ENCODE measurements at regions not wholly inside any gene's neighbourhood (a gene's known extent, or its start where the extent isn't known, plus 50 kb on each side); places are given as distances from the start of the nearest gene placed in this dataset.
A peak's percentile ranks its signal among the peaks of the same experiment; 100 is the strongest.
"Not testable (repeated sequence)": the region's sequence is repeated elsewhere in the genome, so short reads cannot be mapped to it uniquely, and the experiment has no call there.

GRCh38 chr13:28582225-28582891 is 76.6 kb upstream of the POMP start:
- H3K27me3 Mint-ChIP-seq, result peaks cover 38% of the 10 kb centered on the region
- H3K36me3 Mint-ChIP-seq, result no peaks in the 10 kb centered on the region
- no peak overlapping the region for H3K27ac Mint-ChIP-seq
- H3K4me1 Mint-ChIP-seq, result peaks cover 18% of the 10 kb centered on the region
- no peak overlapping the region for H3K4me3 Mint-ChIP-seq
- ATAC-seq, result no peak
- no peaks in the 10 kb centered on the region for H3K9me3 Mint-ChIP-seq

GRCh38 chr13:28581451-28581850 is 77.5 kb upstream of the POMP start:
- peaks cover 18% of the 10 kb centered on the region for H3K4me1 Mint-ChIP-seq
- no peaks in the 10 kb centered on the region for H3K36me3 Mint-ChIP-seq
- no peak overlapping the region for H3K4me3 Mint-ChIP-seq
- ATAC-seq, result no peak
- no peaks in the 10 kb centered on the region for H3K9me3 Mint-ChIP-seq
- H3K27me3 Mint-ChIP-seq, result peaks cover 47% of the 10 kb centered on the region
- no peak overlapping the region for H3K27ac Mint-ChIP-seq

- Mint-ChIP-seq H3K27ac (no peak overlapping the region), H3K27me3 (peaks cover 61% of the 10 kb centered on the region), H3K4me3 (no peak overlapping the region), H3K9me3 (no peaks in the 10 kb centered on the region), H3K4me1 (peaks cover 21% of the 10 kb centered on the region), H3K36me3 (no peaks in the 10 kb centered on the region)
- ATAC-seq, result no peak
These were observed 79.2 kb upstream of the POMP start for GRCh38 chr13:28579736-28580135.

- no peaks in the 10 kb centered on the region for H3K9me3 Mint-ChIP-seq
These were observed 79.6 kb upstream of the POMP start for GRCh38 chr13:28579322-28579721.

GRCh38 chr13:28576067-28576466 is 81.1 kb upstream of the FLT1 start:
- peaks cover 3% of the 10 kb centered on the region for H3K9me3 Mint-ChIP-seq
- H3K4me1 Mint-ChIP-seq, result peaks cover 12% of the 10 kb centered on the region
- H3K36me3 Mint-ChIP-seq, result no peaks in the 10 kb centered on the region
- H3K27me3 Mint-ChIP-seq, result peaks cover 45% of the 10 kb centered on the region
- H3K4me3 Mint-ChIP-seq, result no peak overlapping the region
- no peak for ATAC-seq
- no peak overlapping the region for H3K27ac Mint-ChIP-seq

More at GRCh38 chr13:28579322-28579721, 79.6 kb upstream of the POMP start:
- Mint-ChIP-seq H3K27me3 (peaks cover 63% of the 10 kb centered on the region), H3K36me3 (no peaks in the 10 kb centered on the region), H3K27ac (no peak overlapping the region), H3K4me1 (peaks cover 25% of the 10 kb centered on the region), H3K4me3 (no peak overlapping the region)
- ATAC-seq, result no peak

GRCh38 chr13:28575200-28575599 is 80.3 kb upstream of the FLT1 start:
- Mint-ChIP-seq H3K9me3 (peaks cover 3% of the 10 kb centered on the region), H3K27me3 (peaks cover 45% of the 10 kb centered on the region), H3K4me1 (peaks cover 12% of the 10 kb centered on the region), H3K36me3 (no peaks in the 10 kb centered on the region), H3K27ac (no peak overlapping the region), H3K4me3 (no peak overlapping the region)
- ATAC-seq, result no peak

- ATAC-seq, result no peak
- H3K9me3 Mint-ChIP-seq, result peaks cover 3% of the 10 kb centered on the region
- H3K4me3 Mint-ChIP-seq, result no peak overlapping the region
- no peaks in the 10 kb centered on the region for H3K36me3 Mint-ChIP-seq
- peaks cover 12% of the 10 kb centered on the region for H3K4me1 Mint-ChIP-seq
- no peak overlapping the region for H3K27ac Mint-ChIP-seq
- H3K27me3 Mint-ChIP-seq, result peaks cover 41% of the 10 kb centered on the region
These were observed 79.8 kb upstream of the FLT1 start for GRCh38 chr13:28574617-28575142.

- Mint-ChIP-seq H3K4me3 (no peak overlapping the region), H3K27me3 (peaks cover 43% of the 10 kb centered on the region), H3K36me3 (no peaks in the 10 kb centered on the region), H3K9me3 (peaks cover 3% of the 10 kb centered on the region), H3K4me1 (peaks cover 12% of the 10 kb centered on the region), H3K27ac (no peak overlapping the region)
- ATAC-seq, result no peak
These were observed 78.9 kb upstream of the FLT1 start for GRCh38 chr13:28573595-28574373.

- no peak for ATAC-seq
These were observed 77.9 kb upstream of the FLT1 start for GRCh38 chr13:28572871-28573270.

GRCh38 chr13:28570356-28570755 is 75.4 kb upstream of the FLT1 start:
- not testable (repeated sequence) for H3K9me3 Mint-ChIP-seq, H3K27ac Mint-ChIP-seq, H3K4me3 Mint-ChIP-seq, H3K36me3 Mint-ChIP-seq, ATAC-seq
- peaks cover 12% of the 10 kb centered on the region for H3K4me1 Mint-ChIP-seq
- H3K27me3 Mint-ChIP-seq, result peaks cover 18% of the 10 kb centered on the region

More at GRCh38 chr13:28572871-28573270, 77.9 kb upstream of the FLT1 start:
- no peak overlapping the region for H3K27ac Mint-ChIP-seq
- H3K4me1 Mint-ChIP-seq, result peaks cover 12% of the 10 kb centered on the region
- peaks cover 3% of the 10 kb centered on the region for H3K9me3 Mint-ChIP-seq
- H3K4me3 Mint-ChIP-seq, result no peak overlapping the region
- H3K27me3 Mint-ChIP-seq, result peaks cover 40% of the 10 kb centered on the region
- H3K36me3 Mint-ChIP-seq, result no peaks in the 10 kb centered on the region

GRCh38 chr13:28569886-28570285 is 75.0 kb upstream of the FLT1 start:
- Mint-ChIP-seq H3K27ac (no peak overlapping the region), H3K4me3 (no peak overlapping the region), H3K9me3 (peaks cover 3% of the 10 kb centered on the region), H3K36me3 (no peaks in the 10 kb centered on the region), H3K4me1 (peaks cover 7% of the 10 kb centered on the region), H3K27me3 (peaks cover 13% of the 10 kb centered on the region)
- ATAC-seq, result no peak

- Mint-ChIP-seq H3K9me3 (no peaks in the 10 kb centered on the region), H3K4me3 (no peak overlapping the region), H3K27ac (no peak overlapping the region), H3K27me3 (peaks cover 9% of the 10 kb centered on the region), H3K4me1 (no peaks in the 10 kb centered on the region), H3K36me3 (no peaks in the 10 kb centered on the region)
- ATAC-seq, result peak; percentile 17
These were observed 73.4 kb upstream of the FLT1 start for GRCh38 chr13:28568286-28568685.

- H3K9me3 Mint-ChIP-seq, result no peaks in the 10 kb centered on the region
- no peaks in the 10 kb centered on the region for H3K4me1 Mint-ChIP-seq
- H3K4me3 Mint-ChIP-seq, result no peak overlapping the region
- no peak overlapping the region for H3K27ac Mint-ChIP-seq
- no peaks in the 10 kb centered on the region for H3K36me3 Mint-ChIP-seq
- no peak for ATAC-seq
- peaks cover 9% of the 10 kb centered on the region for H3K27me3 Mint-ChIP-seq
These were observed 72.0 kb upstream of the FLT1 start for GRCh38 chr13:28566891-28567290.

GRCh38 chr13:28566283-28566682 is 71.4 kb upstream of the FLT1 start:
- ATAC-seq, result no peak
- Mint-ChIP-seq H3K27ac (no peak overlapping the region), H3K36me3 (no peaks in the 10 kb centered on the region), H3K9me3 (no peaks in the 10 kb centered on the region), H3K27me3 (peaks cover 9% of the 10 kb centered on the region), H3K4me3 (no peak overlapping the region), H3K4me1 (no peaks in the 10 kb centered on the region)

- H3K27me3 Mint-ChIP-seq, result peaks cover 6% of the 10 kb centered on the region
- ATAC-seq, result no peak
- no peaks in the 10 kb centered on the region for H3K36me3 Mint-ChIP-seq
- H3K4me1 Mint-ChIP-seq, result no peaks in the 10 kb centered on the region
- H3K9me3 Mint-ChIP-seq, result no peaks in the 10 kb centered on the region
- no peak overlapping the region for H3K4me3 Mint-ChIP-seq
- no peak overlapping the region for H3K27ac Mint-ChIP-seq
These were observed 69.1 kb upstream of the FLT1 start for GRCh38 chr13:28564030-28564429.

GRCh38 chr13:28563609-28564008 is 68.7 kb upstream of the FLT1 start:
- ATAC-seq, result no peak
- H3K27me3 Mint-ChIP-seq, result peaks cover 1% of the 10 kb centered on the region
- no peak overlapping the region for H3K27ac Mint-ChIP-seq
- no peak overlapping the region for H3K4me3 Mint-ChIP-seq
- H3K4me1 Mint-ChIP-seq, result no peaks in the 10 kb centered on the region
- no peaks in the 10 kb centered on the region for H3K9me3 Mint-ChIP-seq
- no peaks in the 10 kb centered on the region for H3K36me3 Mint-ChIP-seq

Measured in stimulated activated memory B cell treated with anti-CD40 and anti-IgM and Interleukin-4, amounts not matched to agents 10 μg/mL and 1 μg/mL and 100 μg/mL, for 72 hours (primary cell).